G401.6 (cell line): ENCODE measurements at regions not wholly inside any gene's neighbourhood (a gene's known extent, or its start where the extent isn't known, plus 50 kb on each side); places are given as distances from the start of the nearest gene placed in this dataset.

ENCODE experiments used
- FAIRE-seq: peaks from 2 replicates; lab custom pipeline; 2012; peaks lifted over from hg19 to GRCh38; lab: Jason Lieb, UNC

DNA sequence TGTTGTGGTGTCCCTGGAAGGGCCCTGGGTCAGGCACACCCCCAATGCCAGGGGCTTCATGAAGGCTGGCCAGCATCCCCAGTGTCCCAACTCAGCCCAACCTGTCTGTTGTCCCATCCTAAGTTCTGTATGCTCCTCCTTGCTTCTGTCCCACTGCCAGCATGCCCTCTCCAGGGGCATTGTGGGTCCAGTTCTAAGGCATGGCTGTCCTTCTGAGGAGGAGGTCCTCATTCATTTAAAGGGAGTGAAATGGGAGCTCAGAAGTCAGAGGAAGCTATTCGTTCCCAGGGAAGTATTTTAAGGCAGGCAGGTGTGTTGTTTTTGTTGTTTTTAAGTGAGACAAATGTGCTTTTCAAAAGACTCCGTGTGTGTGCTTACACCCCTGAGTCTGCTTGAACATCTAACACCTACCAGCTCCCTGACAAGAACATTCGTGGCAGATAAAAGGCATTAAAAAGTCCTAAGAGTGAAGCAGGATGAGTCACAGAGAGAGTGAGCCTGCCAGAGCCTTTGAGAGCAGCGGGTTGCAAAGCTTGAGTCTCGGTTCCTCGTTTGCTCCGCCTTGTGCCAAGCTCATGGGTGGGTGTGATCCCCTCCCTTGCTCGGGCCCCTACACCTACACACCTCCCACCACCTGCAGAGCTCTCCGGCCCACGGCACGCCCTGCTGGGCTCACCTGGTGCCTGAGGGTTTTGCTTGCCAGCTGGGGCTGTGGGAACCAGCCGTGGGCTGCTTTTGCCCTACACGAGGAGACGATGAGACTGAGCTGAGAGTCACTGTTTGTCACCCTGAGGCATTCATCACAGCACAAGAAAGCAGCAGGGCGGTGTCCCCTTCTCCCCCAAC lies 183.4 kb upstream of the TOPAZ1 start:
- FAIRE-seq, result no peak

DNA sequence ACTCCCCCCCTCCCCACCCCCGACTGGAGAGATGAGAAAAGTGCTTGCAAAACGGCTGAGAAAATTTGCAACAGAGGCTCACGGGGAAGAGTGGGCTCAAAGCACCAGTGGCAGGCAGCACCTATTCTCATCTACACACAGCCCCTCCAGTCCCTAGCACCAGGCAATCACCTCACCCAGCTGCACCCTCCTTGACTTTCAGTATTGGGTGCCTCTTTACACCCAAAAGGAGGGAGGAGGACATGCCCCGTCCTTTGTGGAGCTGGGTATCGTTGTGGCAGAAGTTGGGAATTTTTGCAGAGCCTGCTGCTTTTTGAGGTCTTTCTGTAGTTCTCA lies 182.8 kb upstream of the TOPAZ1 start:
- no peak for FAIRE-seq

DNA sequence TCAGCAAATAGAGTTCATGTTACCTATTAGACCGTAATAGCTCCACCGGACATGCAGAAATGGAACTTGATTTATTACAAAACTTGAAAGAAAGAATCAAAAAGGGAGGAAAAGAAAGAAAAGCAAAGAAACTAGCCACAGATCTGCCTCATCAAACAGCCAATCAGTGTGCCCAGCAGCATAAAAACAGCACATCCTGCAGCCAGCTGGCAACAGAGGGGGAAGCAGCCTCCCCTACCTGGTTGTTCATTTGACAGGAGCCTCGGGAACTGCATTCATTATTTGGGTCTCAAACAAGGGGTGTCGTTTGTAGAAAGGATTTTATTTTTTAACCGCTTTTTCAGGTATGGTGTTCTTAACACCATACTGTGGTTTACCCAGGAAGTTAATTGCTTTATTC lies 181.5 kb upstream of the TOPAZ1 start:
- FAIRE-seq, result no peak

DNA sequence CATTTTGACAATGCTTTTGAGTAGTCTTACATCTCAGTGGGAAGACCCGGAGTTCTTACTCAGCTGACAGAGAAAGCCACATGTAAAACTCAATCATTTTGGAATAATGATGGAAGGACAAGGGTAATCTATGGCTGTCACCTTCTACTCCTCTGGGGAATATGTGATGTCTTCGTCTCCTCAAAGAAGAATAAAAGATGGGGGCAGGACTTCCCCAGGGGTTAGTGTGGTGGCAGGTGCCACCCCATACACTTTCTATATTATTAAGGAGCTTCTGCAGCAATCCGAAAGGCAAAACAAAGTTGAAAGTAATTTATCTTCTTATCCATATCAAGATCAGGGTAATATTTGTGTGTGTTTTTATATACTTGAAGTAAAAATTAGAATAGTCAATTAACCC lies 180.4 kb upstream of the TOPAZ1 start:
- no peak for FAIRE-seq

DNA sequence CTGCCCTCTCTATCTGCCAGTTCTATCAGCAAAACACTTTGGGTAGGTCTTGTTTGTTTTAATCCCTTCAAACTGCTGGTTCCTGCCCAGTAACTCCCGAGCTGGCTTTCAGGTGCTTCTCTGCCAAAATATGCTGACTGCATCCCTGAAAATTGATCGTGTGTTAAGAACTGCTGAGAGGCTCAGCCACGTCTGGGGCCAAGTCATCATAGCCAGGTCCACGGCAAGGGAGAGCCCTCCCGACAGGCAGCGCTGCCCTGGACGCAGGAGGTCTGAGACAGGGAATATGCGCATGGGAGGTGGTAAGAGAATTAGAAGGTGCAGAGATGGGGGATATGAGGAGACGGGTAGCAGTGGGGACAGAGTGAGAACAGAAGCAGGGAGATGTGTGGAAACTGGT lies 179.7 kb upstream of the TOPAZ1 start:
- no peak for FAIRE-seq

DNA sequence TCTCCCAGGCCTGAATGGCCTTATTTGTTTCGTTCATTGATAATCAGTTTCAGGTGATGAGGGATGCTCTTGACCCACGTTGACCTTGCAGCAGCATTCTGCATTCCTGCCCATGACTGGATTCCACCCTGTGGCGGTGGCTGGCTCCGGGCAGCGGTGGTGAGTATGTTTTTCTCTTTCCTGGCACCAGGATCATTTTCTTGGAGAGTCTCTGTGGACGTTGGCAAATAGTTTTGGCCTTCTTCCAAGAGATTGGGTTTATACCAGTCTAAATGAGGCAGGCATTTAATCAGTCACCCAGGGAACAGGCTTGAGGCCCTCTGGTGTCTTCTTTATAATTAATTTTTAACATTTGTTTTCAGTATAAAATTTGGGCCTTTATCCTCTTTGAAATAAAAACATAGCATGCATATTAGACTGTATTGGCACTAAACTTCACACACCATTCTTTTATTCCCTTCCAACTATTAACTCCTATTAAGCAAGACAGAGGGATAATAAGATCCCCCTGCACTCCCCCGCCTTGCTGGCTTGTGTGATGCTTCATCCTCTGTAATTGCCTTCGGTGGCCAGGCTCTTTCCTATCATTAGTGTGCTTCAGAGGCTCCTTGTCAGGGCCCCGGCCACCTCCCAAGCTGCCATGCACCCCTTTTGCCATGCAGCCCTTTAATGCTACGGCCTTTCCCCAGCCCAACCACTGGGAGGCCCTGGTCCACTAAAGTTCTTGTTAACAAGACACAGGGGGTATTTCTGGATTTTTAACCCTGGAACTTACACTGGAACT lies 176.2 kb upstream of the TOPAZ1 start:
- FAIRE-seq, result no peak

DNA sequence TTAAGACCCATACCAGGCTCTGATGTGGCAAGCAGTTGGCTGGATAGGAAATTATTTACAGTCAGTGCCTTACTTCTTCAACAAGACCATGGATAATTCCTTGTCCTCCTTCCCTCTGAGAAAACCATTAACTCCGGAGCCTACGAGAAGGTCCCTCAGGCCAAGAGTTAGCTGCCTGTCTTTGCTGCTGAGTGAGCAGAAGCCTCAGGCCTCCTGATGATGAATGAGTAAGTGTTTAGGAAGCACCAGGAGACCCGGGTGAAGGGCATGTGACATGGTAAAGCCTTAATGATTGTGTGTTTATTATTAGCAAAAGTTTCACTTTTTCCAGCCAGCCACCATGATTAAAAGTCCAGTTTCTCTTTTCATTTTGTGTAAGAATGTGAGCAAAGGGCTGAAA lies 174.9 kb upstream of the TOPAZ1 start:
- FAIRE-seq, result no peak

DNA sequence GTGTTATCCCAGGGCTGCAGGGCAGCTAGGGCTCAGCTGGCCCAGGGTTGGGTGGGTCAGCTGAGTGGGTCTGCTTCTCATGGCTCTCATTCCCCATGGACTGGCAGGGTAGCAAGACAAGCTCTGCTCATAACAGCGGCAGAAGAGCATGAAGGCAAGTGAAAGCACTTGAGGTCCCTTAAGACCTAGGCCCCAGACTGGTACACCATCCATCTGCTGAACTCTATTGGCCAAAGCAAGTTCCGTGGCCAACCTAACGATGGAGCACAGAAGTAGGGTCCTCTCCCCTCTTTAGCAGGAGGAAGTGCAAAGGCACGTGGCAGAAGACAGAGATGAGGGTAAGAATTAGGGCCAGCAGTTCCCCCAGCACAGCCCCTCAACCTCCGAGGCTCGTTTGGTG lies 174.3 kb upstream of the TOPAZ1 start:
- no peak for FAIRE-seq

DNA sequence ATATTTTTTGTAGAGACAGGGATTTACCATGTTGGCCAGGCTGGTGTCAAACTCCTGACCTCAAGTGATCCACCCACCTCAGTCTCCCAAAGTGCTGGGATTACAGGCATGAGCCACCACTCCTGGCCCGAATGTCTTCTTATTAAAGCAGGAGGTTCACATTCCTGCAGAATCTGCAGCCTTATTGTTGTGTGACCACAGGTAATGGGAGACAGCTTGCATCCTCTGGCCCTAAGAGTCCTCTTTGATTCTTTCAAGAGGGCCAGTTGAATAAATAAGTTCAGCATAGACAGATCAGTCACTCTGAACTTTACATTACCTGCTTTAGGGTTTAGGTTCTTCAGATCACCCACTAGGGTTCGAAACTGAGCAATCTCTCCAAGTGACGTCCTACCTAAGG lies 172.9 kb upstream of the TOPAZ1 start:
- FAIRE-seq, result no peak

DNA sequence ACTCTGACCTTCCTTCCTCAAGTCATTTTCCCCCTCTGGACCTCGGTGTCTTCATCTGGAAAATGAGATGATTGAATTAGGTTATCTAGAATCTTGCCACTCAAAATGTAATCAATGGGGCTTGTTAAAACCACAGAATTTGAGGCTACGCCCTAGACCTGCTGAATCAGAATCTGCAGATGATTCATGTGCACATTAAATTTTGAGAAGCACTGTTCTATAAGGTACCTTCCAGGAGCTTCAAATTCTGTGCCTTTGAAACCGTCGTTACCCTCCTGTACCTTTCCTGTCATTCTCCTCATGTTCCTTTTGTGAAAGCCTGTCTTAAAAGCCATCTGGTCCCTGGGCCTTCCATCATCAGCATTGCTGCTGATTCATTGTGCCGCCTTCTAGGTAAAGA lies 172.4 kb upstream of the TOPAZ1 start:
- no peak for FAIRE-seq

DNA sequence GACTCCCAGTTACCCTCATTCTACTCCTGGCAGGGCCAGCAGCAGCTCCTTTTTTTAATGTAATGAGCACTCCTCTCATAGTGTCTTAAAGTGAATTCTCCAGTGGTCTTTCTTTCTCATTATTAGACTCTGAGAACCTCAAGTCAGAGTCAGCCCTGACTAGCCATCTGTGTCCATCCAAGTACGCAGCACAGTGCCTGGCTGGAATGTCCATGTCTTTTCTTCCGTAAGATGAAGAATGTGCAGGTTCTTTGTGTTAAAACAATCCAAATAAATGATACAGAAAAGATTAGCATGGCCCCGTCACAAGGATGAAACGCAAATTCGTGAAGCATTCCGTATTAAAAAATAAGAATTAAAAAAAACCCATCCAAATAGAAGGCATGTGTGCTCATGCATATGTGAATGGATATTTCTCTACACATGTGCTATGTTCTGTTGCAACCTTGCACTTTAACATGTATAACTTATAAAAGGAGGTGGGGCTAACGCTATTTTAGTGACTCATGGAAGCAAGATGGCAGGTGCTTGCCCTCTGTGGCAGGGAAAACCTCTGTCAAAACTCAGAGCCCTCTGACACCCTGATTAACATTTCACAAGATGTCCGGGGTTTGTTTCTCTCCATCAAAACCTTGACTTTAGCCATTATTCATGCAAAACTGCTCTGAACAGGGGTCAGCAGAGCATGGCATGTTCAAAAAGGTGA lies 170.7 kb upstream of the TOPAZ1 start:
- FAIRE-seq, result no peak

DNA sequence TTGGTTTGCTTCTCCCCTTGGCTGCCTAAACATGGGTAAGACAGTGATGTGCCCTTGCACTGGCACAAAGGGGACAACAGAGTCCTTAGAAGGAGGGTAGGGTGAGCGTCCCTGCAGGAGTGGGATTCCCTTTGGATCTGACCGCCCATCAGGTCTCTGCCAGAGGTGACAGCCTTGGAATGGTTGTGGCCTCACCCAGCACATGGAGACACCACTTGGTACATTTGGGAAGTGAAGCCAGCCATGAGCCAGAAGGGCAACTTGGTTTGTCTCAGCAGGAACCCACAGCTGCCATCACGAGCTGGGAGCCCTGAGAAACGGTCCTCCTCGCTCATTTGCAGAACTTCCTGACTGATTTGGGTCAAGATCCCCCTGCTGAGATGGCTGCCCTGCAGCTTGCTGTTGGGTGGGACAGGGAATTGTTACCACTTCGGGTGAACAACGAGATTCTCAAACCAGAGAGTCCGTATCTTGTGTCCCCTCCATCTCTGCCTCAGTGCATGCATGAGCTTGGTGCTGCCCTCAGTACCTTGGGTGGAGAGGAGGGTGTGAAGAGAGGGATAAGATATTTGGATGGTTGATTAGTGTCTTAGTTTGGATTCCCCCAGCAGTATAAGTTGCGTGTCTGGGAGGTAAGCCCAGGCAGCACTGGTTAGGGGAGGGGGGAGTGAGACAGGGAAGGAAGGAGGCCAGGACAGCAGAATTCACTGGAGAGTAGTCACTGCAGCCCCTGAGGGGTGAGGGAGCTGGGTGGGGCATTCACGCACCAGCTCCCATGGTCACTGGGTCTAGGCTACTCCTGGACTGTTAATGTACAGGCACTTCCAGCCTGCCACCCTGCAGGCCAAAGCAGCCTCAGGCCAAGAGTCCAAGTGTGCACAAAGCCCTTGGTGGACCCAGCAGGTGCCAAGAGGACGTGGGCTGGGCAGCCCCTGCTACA lies 168.8 kb upstream of the TOPAZ1 start:
- FAIRE-seq, result no peak

DNA sequence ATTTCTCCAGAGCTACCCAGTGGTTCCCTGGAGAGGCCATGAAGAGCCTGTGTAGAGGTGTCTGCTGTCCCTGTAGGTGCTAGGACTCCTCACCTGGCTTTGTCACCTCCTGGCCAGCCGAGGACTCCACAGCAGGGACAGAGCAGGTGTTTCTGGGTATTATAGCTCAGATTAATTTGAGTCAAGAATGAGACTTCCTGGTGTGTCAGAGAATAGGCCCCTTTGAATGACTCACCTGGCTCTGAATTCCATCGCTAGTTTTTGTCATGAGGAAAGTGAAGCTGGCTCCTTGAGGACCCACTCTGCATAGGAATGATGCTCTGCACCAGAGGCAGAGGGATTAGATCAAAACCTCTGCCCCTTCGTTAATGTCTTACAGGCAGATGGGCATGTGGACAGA lies 167.5 kb upstream of the TOPAZ1 start:
- FAIRE-seq, result no peak

DNA sequence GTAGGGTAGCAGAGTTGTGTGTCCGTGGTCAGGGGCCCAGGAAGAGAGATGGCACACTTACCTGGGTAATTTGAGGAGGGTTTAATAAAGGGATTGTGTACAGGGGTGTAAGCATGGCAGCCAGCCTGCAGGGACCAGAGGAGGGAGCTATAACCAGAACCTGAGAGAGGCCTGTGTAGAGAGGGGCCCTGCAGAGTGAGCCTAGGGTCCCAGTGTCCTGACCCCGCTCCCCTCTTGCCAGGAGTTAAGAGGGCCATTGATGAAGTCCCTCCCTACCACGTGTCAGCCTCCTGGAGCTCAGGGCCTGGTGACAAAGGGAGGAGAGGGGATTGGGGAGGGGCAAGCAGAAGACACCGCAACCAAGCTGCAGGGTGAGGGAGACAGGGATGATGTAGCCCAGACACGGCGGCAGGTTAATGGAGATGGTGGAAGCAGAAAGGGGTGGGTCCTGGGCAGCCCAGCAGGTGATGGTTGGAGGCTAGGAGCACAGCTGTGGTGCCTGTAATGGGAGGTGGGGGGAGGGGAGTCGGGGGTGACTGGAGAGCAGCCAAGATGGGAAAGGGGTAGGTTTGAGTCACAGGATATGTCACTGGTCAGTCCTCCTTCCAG lies 165.4 kb upstream of the TOPAZ1 start:
- FAIRE-seq, result no peak

DNA sequence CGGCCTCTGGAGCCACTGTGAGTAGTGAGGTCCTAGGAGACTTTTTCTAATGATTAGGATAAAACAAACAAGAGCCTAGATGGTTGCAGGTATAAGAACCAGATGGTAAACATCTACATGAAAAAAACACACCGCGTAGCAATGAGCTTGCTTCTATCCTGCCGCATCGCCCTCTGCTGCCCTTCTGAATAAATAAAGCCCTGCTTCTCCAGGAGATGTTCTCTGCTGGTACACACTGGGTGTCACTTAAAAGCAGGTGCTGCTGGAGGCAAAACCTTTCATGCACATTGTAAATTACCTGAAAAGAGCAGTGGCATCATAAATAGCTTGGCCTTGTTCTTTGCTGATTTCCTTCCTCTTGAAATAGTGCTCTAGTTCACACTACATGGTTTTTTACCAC lies 164.4 kb upstream of the TOPAZ1 start:
- no peak for FAIRE-seq

DNA sequence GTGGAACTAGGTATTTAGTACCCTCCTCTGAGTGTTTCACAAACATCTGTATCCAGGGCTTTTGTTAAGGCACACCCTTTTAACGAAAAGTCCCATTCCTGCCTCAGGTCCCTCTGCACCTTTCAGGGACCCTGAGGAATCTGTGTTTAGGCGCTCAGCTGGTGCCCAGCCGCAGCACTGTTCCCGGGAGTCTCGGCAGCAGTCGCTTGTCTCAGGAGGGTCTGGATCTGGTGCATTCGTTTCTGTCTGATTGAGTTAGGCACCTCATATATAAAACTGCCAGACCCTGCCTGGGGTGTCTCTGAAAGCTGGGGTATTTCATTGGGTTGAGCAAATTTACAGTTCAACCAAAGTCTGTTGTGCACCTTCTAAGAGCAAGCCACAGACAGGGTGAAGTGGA lies 162.8 kb upstream of the TOPAZ1 start:
- FAIRE-seq, result no peak

DNA sequence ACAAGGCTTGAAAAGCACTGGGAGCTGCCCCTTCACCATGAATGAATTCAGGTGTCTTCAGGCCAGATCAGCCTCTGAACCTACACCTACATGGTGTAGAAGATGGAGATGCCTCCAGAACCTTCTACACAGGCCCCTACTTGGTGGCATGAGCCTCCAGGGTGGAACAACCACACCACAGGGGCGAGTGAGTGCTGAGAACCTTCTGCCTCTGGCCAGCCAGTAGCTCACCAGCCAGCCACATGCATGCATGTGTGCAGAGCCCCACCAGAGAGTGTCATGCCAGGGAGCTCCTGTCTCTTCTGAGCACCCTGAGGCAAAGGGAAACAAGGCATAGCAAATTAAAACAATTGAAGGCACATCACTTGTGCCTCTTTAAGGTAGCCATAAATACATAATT lies 161.8 kb upstream of the TOPAZ1 start:
- FAIRE-seq, result no peak

DNA sequence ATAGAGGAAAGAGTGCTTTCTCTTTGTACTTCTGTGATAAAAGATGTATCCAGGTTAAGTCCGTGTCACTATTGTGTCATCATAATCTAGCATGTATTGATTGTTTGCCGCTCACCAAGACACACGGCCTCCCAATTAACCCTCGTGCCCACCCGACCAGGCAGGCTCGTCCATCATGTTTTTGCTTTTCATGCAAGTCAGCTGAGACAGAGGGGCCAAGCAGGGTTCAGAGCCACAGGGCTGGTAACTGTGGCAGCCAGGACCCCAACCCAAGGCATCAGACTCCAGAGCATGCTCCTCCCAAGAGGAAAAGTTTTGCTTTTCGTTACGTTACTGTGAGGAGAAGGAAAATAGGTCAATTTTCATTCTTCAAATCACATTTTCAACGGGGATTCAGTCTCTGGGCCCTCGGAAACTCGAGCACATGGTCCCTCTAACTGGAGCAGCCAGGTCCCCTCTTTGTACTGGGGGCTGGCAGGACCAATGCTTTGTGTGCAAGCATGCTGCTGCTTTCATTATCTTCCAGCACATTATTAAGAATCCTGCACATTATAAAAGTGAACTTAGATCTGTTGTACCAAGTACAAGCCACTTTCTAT lies 161.1 kb upstream of the TOPAZ1 start:
- FAIRE-seq, result no peak

DNA sequence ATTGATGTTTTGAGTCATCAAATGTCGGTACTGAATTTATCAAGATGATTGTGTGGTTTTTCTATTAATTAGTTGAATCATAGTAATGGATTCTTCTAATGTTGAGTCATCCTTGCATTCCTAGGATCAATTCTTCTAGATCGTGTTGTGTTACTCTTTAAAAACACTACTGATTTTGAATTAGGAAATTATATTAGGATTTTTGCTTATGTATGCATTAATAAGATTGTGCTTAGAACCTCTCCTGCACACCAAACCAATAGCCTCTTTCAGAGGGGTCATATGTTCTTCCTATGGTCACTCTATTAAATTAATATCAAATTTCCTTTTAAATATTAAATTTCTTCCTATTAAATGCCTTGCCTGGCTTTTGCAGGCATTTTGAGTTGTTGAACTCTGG lies 151.7 kb upstream of the TOPAZ1 start:
- FAIRE-seq, result no peak

DNA sequence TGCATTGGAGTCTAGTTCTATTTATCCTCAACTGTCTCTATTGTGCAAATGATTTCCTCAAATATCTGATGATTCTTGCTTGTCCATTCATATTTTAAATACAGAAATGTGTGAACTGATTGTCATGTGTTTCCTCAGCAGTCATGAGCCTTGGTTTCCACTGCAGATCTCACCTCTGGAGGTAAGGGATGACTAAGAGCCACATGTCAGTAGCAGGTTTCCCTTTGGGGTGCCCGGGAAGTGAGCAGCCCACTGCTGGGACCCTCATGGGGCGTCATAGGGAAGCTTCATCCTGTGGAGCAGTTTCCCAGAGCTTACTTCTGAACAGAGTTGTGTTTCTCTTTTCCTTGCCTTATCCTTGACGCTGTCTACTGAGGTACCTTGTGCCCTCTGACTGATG lies 149.2 kb upstream of the TOPAZ1 start:
- no peak for FAIRE-seq

DNA sequence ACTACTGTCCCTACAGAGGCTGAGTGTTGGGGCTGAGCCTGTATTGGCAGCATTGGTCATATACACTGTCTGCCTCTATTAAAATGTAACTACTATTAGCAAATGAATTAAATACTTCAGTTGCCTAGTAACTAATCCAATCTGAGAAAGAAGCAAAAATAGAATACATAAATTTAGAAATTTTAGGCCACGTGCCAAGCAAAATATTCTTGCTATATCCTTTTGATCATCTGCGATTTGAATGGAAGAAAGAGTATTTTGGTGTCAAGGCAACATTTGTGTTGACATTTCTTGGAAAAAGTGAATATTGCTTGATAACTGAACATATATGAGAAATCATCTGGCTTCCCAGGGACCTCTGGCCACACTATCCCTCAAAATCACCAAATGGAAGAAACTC lies 148.2 kb upstream of the TOPAZ1 start:
- FAIRE-seq, result no peak
